ENCODE measurements at regions not wholly inside any gene's neighbourhood (a gene's known extent, or its start where the extent isn't known, plus 50 kb on each side); places are given as distances from the start of the nearest gene placed in this dataset.

- Histone ChIP-seq H3K27ac (no peak overlapping the region), H3K4me2 (no peak overlapping the region), H3K9me3 (no peaks in the 10 kb centered on the region), H3K4me3 (no peak overlapping the region), H3K4me1 (no peaks in the 10 kb centered on the region)
- CTCF ChIA-PET: no interaction called here
- POLR2A ChIA-PET: no interaction called here
- no peak for FAIRE-seq
- ATAC-seq: no peak
- WGBS (ENCODE audit: missing lambda C conversion rate): 59% methylated on average over 6 of the region's 7 CpGs
- TF ChIP-seq RFX5 (IDR thresholded peaks at IDR 0.05) (no peak), ZFP36 (IDR thresholded peaks at IDR 0.05; ENCODE audit: borderline replicate concordance, partially characterized antibody) (no peak), PHF8 (IDR thresholded peaks at IDR 0.05; ENCODE audit: borderline replicate concordance, low read depth) (no peak)
- no peak for DNase-seq (ENCODE audit: low read depth in 1 of 2, low spot score in 1 of 2)
Measured at GRCh38 chr4:189185810-189186432, 754.8 kb upstream of the FRG1 start.

GRCh38 chr4:189187531-189188052, 753.1 kb upstream of the FRG1 start:
- POLR2A ChIA-PET: no interaction called here
- no peaks in the 10 kb centered on the region for H3K4me1 ChIP-seq
- no peak overlapping the region for H3K27ac ChIP-seq
- FAIRE-seq: no peak
- H3K4me2 ChIP-seq: no peak overlapping the region
- H3K4me3 ChIP-seq: no peak overlapping the region
- ATAC-seq: no peak
- TF ChIP-seq JUNB (IDR thresholded peaks at IDR 0.05): no peak
- no peak for TF ChIP-seq USF2 (IDR thresholded peaks at IDR 0.05)
- TF ChIP-seq NPAS2 (CRISPR knock-in tag; IDR thresholded peaks at IDR 0.05; ENCODE audit: borderline replicate concordance): no peak
- CTCF ChIA-PET: interaction anchor here (0.6 kb wide), 1 partner anchor 10 kb away, joined by 3 read pairs; no protein-coding TSS in a partner anchor
- H3K9me3 ChIP-seq: peaks cover 5% of the 10 kb centered on the region; the same call in 1 of the 3 replicates
- DNase-seq (ENCODE audit: low read depth in 1 of 2, low spot score in 1 of 2): no peak
- whole genome bisulfite sequencing (ENCODE audit: missing lambda C conversion rate): 53% methylated on average over 2 of the region's 2 CpGs

GRCh38 chr4:189198624-189199023, 742.0 kb upstream of the FRG1 start:
- ChIA-PET CTCF (no interaction called here), POLR2A (no interaction called here)
- 91% methylated on average over 10 of the region's 10 CpGs for WGBS (ENCODE audit: missing lambda C conversion rate)
- ATAC-seq: no peak
- 0 out of 3 replicates have a peak, but pooled peaks cover 7% of the 10 kb centered on the region for H3K4me1 ChIP-seq
- H3K4me2 ChIP-seq: no peak overlapping the region
- no peak for FAIRE-seq
- H3K4me3 ChIP-seq: no peak overlapping the region
- no peak for TF ChIP-seq E2F6 (IDR thresholded peaks at IDR 0.05; ENCODE audit: borderline replicate concordance, low read depth)
- TF ChIP-seq MAFK (IDR thresholded peaks at IDR 0.05; ENCODE audit: partially characterized antibody): peak; percentile 51
- TF ChIP-seq ESRRA (IDR thresholded peaks at IDR 0.05; ENCODE audit: borderline replicate concordance, low read length): no peak
- H3K9me3 ChIP-seq: no peaks in the 10 kb centered on the region
- H3K27ac ChIP-seq: no peak overlapping the region
- DNase-seq (ENCODE audit: low read depth in 1 of 2, low spot score in 1 of 2): no peak

DNA sequence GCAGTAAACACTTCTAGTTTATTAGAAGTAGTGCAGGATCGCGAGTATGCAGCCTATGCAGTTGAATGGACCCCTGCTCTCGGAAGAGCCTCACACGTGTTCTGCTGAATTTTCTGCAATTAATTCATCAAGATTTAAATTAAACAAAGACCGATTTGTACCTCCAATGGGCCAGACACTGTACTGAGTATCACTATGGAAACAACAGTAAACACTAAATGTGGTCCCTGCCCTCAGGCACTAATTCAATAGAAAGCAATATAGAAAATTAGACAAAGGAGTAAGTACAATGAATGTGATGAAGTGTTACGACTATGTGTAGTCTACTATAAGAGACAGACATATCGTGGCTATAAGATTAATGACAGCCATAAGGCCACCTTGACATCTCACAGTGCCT, 740.3 kb upstream of the FRG1 start:
- FAIRE-seq (no peak), ATAC-seq (no peak), DNase-seq (ENCODE audit: low read depth in 1 of 2, low spot score in 1 of 2) (no peak)
- Histone ChIP-seq H3K4me2 (no peak overlapping the region), H3K9me3 (no peaks in the 10 kb centered on the region), H3K4me3 (no peak overlapping the region), H3K4me1 (0 out of 3 replicates have a peak, but pooled peaks cover 7% of the 10 kb centered on the region), H3K27ac (no peak overlapping the region)
- ChIA-PET CTCF (no interaction called here), POLR2A (no interaction called here)
- 96% methylated on average over 7 of the region's 7 CpGs for WGBS (ENCODE audit: missing lambda C conversion rate)
- TF ChIP-seq TP53 (CRISPR knock-in tag; IDR thresholded peaks at IDR 0.05): no peak

DNA sequence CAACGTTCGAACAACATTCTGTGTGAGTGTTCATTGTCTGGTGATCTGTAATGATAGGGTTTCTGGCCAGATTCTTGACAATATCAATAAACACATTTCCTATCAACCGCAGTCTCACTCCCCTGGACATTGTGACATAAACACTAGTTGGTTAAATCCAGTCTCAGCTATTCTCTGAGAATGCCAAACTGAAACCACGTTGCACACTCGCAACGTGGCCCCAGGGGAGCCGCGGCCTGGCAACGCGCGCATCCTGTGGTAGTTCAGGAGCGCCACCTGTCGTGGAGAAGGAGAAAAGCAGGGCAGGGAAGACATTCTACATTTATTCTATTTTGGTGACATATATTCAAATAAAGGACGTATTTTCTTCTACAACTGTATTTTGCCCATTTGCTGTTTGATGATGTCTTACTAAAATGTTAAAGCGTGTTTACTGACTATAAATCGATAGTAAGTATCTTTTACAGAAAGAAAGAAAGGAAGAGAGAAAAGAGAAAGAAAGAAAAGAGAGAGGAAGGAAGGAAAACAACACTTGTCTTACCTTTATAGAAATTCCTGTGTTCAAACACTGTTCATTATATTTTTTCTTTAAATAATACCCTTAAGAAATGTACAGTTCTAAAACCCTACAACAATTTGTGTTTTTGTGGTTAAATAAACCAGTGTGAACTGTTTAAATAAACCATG, 738.3 kb upstream of the FRG1 start:
- H3K4me3 ChIP-seq: no peak overlapping the region
- 0 out of 3 replicates have a peak, but pooled peaks cover 7% of the 10 kb centered on the region for H3K4me1 ChIP-seq
- peak overlapping the region; percentile 46 to 61 for H3K27ac ChIP-seq
- peak; percentile 36 to 73 for DNase-seq (ENCODE audit: low read depth in 1 of 2, low spot score in 1 of 2)
- H3K9me3 ChIP-seq: no peaks in the 10 kb centered on the region
- POLR2A ChIA-PET: no interaction called here
- no peak for FAIRE-seq
- 4% methylated on average over 16 of the region's 16 CpGs for WGBS (ENCODE audit: missing lambda C conversion rate)
- TF ChIP-seq CEBPB (IDR thresholded peaks at IDR 0.05) (0 out of 4 replicates have a peak, but pooled peaks of 1 of the 2 experiments have one; percentile 36), SMC3 (IDR thresholded peaks at IDR 0.05) (peak; percentile 84), RFX5 (IDR thresholded peaks at IDR 0.05) (0 out of 2 replicates have a peak, but pooled peaks have one; percentile 39), FOXS1 (CRISPR knock-in tag; IDR thresholded peaks at IDR 0.05) (no peak), E2F6 (IDR thresholded peaks at IDR 0.05; ENCODE audit: borderline replicate concordance, low read depth) (peak; percentile 59; the same call in 1 of the 2 replicates), PHF8 (IDR thresholded peaks at IDR 0.05; ENCODE audit: borderline replicate concordance, low read depth) (no peak), EHF (CRISPR knock-in tag; IDR thresholded peaks at IDR 0.05) (no peak), CBX8 (IDR thresholded peaks at IDR 0.05) (no peak), RAD21 (conservative IDR thresholded peaks at IDR 0.05 in 1 of 2, IDR thresholded peaks at IDR 0.05 in 1 of 2) (peak; percentile 90 to 91), CTCF (IDR thresholded peaks at IDR 0.05) (peak; percentile 79)
- TF ChIP-seq, protein P1, sequence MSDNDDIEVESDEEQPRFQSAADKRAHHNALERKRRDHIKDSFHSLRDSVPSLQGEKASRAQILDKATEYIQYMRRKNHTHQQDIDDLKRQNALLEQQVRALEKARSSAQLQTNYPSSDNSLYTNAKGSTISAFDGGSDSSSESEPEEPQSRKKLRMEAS (IDR thresholded peaks at IDR 0.05): peak; percentile 94
- ATAC-seq: peak; percentile 70 to 87; a peak in 5 of 6 replicates
- CTCF ChIA-PET: interaction anchor here (0.6 to 1.4 kb wide), 17 partner anchors 10 to 1119 kb away, joined by 3 to 5 read pairs (median 3); no protein-coding TSS in a partner anchor
- peak overlapping the region; percentile 57 for H3K4me2 ChIP-seq

Data from A549 (cell line).